Stimulated activated CD4-positive, alpha-beta T cell treated with anti-CD3 and anti-CD28 coated beads, Interleukin-1b, Interleukin-23, amount 100 ng/mL, for 4 hours (primary cell): ENCODE measurements at regions not wholly inside any gene's neighbourhood (a gene's known extent, or its start where the extent isn't known, plus 50 kb on each side); places are given as distances from the start of the nearest gene placed in this dataset.

Experiments
- DNase-seq, 2 donors: peaks; one replicate each; pipeline ENCODE4 v3.0.0-alpha.2; 2020; ENCODE audit warnings: low read depth in 2 of 2

- DNase-seq = no peak
Observed at GRCh38 chr9:673264-673965, 168.1 kb upstream of the DMRT1 start.

DNA sequence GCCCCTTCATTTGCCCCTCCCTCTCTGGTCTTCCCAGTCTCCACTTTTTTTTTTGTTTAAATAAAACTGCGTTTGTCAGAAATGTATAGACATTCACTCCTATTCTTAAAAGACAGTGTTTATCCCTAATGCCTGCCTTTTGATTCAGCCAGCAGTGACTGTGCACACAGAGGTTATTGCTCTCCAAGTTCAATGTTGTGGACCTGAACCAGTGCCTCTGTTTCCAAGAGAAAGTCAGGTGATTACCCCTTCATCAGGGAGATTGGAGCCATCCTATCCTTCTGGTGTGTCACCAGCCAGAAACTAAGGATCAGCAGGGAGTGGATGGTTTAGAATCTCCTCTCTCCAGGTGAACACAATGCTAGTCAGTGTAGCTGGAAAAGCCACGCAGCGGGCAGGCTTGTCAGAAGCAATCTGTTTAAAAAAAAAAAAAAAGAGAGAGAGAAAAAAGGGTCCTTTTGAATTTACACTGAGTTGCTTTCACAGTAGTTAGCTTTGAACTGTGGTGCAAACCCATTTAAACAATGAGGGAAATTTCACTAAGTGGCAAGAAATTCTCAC lies 167.5 kb upstream of the DMRT1 start:
- DNase-seq = no peak

- DNase-seq = no peak
Observed at GRCh38 chr9:675697-676370, 165.7 kb upstream of the DMRT1 start.

DNA sequence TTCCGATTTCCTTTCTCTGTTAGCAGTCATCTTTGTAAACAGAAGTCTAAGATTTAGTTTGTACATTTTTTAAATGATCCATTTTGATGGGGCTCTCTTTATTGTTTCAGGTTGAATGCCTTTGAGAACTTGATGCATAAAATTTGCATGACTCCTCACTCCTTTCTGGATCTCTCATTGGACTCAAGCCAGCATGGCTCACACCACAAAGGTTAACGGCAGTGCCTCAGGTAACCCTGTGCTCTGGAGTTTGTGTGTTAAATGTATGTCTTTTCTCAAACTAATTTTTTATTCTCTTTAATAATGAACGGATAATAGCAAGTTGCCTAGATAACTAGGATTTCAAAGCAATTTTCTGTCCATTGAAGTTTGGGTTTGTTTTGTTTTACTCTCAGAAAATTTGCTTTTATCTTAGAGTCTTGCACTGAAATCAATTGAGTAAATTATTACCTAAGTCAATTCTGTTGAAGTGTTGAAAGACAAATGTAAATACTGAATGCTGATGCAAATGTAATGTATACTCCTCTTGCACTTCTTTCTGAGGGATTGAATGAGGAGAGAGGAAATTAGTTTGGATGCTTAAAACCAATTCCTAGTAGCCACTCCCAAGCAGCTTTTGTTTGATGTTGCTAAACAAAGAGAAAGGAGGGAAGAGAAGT lies 164.6 kb upstream of the DMRT1 start:
- DNase-seq = no peak

DNA sequence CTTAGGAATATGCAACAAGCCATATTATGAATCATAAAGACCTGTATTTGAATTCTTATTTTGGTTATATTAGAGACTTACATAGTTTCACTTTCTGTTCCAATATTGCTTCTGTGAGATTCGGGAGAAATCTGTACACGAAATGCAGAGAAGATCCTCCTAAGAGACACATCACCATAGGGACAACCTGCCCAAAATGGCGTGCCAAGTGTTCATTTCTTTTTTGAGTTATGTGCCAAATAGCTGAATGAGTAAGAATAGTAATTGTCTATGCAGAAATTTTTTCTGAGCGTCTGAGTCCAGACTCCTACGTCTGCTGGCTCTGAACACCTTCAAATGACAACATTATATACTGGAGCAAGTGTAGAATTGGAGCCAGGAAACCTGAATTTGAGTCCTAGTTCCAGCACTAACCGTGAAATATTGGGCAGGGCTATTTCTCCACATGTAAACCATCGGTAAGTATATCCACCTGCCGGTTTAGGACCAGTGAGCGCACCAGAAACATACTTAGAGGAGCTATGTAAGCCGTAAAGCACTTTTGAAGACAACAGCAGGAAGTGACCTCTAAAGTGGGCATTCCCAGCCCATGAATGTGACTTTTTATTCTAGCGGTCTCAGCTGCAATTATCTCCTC lies 163.9 kb upstream of the DMRT1 start:
- no peak for DNase-seq

DNA sequence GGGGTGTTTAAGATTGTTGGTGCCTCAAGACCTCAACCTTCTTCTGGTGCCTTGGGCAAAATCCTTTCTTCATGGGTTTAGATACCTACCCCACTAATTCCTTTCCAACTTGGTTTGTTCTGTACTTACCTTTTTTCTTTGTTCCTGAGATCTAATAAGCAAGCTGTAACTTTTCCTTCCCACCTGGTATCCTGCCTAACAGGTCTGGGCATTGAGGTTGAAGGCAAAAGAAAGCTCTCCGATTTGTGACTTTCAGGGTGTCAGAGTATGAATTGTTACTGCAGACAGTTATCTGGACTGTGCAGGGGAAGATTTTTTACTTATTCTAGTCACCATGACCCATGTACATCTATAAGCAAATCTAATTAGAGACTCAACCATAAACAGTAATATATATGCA lies 162.6 kb upstream of the DMRT1 start:
- no peak for DNase-seq

GRCh38 chr9:679462-679861 lies 162.0 kb upstream of the DMRT1 start:
- no peak for DNase-seq

DNA sequence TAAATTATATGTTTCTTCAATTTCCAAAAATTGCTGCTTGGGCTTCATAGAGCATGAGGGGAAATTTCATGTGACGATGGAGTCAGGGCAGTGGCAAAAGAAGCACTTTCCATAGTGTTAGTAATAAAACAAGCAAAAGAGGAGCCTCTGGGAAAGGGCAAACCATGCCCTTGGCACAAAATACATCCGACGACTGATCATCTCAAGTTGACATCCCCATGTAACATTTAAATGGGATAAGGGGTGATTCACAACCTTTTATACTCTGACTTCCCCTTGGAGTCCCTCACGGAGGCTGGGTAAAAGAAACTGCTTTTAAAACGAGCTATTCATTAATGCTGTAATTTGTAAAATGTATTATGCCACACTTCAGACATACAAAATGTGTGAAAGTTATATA lies 161.4 kb upstream of the DMRT1 start:
- no peak for DNase-seq

DNA sequence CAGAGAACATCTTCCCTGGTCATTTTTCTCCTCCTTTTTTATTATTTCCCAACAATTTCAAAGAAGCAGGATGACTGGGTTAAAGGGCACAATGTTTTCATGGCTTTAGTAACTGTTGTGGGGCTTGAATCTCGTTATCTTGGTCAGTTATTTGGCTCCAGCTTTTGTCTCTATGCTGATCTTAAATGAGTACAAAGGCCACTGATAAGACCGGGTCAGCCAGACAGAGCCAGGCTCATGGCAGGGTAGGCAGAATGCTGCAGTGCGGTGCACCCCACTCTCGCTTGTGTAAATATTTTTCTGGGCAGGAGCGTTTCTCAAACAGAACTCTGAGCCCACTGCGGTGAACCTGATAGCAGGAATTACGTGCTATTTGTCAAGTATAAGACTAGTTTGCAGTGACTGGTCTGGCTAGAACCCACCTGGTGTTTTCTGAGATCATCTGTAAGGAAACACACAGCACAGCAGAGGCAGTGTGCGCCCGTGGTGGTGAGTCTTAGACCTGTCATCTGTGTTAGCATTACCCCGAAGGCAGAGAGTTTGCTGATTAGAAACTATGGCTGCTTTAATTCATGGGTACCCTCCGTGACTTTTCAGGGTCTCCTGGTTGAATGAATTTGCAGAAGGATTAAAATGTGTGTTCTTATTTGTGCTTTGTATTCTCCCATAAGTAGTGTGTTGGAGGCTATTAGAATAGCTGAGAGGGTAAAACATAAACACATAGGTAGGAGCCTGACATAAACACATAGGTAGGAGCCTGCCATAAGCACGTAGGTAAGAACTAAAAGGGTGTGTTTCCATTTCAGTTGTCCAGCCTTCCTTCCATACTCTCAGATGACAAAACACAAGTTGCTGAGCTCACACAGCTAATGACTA lies 158.6 kb upstream of the DMRT1 start:
- DNase-seq = no peak

DNA sequence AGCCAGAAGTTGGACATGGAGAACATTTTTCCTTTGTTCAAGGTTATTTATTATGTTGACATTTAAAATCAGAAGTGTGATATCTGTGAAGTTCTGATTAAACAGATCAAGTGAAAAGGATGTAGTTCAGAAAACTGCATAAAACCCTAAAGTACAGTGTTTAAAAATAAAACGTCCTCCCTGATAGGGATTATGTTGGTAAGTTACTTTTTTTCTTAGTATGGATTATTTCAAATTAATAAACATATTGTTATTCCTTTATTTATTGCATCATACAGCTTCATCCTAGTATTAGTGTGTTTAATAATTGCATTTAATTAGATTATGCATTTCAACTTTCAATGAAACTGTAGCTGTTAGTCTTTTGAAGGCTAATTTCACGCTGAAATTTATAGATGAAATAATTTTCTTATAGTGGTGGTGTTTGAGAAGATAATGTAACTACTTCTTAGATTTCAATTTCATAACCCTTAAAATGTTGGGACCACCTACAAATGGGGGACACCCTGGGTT lies 157.9 kb upstream of the DMRT1 start:
- no peak for DNase-seq

- no peak for DNase-seq
Observed at GRCh38 chr9:684054-684890, 157.2 kb upstream of the DMRT1 start.

DNA sequence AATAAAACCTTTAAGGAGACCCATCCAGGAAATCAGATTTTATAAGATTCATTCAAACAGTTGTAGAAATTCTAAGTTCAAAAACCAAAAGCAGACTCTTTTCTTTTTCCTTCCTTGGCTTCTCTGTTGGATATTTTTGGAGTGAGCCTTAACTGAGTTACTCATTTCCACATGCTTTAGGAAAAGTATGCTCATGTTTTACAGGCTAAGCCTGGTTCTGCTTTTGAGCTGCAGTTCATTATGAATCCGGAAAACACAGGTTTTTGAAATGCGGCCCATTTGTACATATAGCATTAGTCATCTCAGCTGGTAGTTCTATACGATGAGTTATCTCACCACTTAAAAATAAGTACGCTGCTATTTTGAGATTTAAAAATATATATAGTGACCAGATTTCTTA lies 156.6 kb upstream of the DMRT1 start:
- no peak for DNase-seq

- no peak for DNase-seq
Observed at GRCh38 chr9:686321-686813, 155.1 kb upstream of the DMRT1 start.

- no peak for DNase-seq
Observed at GRCh38 chr9:687034-687785, 154.3 kb upstream of the DMRT1 start.

GRCh38 chr9:687994-688393 lies 153.5 kb upstream of the DMRT1 start:
- no peak for DNase-seq

DNA sequence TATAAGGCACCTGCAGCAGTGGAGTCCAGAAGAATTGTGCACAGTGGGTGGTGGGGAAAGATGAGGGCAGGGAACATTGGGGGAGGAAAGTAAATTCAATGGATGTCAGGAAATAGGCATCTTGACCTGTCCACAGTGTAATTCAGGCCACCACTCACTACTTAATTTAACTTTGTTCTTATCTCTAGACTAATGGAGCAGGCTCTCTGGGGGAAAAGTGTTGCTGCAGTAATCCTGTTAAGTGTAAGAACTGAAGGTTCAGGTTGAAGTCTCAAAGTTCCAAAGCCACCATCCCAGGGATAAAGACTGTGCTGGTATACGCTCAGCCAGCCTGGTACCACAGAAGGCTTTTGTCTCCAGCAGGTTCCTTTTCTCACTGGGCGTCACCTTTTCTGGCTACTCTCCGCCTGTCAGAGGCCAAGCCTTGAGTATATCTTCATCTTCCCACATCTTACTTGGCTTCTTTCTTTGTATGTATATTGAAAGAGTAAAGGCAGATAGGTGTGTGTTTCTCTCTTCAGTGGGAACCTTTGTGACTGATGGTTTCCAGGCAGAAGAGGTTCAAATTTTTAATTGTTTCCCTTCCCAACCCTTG lies 150.9 kb upstream of the DMRT1 start:
- no peak for DNase-seq

DNA sequence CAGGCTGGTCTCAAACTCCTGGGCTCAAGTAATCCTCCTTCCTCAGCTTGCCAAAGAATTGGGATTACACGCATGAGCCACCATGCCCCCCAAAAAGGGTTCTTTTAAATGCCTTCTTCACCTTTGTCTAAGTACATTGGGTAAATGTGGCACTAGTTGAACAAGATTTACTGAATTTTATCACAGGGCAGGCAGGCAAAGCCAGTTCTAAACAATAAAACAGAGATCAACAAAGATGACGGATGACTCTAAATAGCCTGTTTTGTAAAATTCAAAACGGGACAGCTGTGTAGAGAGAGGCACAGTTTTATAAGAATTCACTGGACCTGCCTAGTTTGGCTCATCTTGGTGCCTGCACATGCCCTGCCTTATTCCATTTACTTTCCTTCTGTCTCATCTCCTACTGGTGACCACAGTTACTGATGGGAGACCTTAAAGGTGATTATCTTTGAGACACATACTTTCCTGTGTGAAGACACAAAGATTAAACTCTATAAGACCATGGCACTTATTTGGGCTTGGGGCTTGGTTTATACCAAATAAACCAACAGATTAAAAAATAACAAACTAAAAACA lies 149.6 kb upstream of the DMRT1 start:
- DNase-seq = no peak

DNA sequence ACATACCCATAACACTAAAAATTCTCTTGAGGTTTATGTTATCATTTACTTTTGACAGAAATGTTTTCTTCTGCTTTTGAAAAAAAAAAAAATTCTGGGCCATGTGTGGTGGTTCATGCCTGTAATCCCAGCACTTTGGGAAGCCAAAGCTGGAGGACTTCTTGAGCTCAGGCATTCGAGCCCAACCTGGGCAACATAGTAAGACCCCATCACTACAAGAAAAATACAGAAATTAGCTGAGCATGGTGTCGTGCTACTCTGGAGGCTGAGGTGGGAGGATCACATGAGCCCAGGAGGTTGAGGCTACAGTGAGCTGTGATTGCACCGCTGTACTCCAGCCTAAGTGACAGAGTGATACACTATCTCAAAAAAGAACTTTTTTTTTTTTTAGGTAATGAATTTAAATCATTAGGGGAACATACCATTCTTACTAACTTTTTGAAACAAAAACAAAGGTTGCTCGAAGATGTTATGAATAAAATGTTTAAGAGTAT lies 148.8 kb upstream of the DMRT1 start:
- DNase-seq = no peak
